GM23338 (cell line): ENCODE measurements at regions not wholly inside any gene's neighbourhood (a gene's known extent, or its start where the extent isn't known, plus 50 kb on each side); places are given as distances from the start of the nearest gene placed in this dataset.
"Not testable (repeated sequence)": the region's sequence is repeated elsewhere in the genome, so short reads cannot be mapped to it uniquely, and the experiment has no call there.

ENCODE experiments used
- ATAC-seq: fragments of 200-7000 bp; cut with Tn5 transposase; 3 replicates; pipeline ENCODE4 v1.9.1; 2020
- DNase-seq: peaks from one replicate; pipeline ENCODE4 v3.0.0-alpha.2; 2015; ENCODE audit warnings: low spot score
- H2AFZ ChIP-seq: fragments of 200-600 bp; sonication (generic); 2 replicates; pipeline ENCODE4 v1.8.0; 2016; ENCODE audit warnings: antibody characterized with exemption, mild to moderate bottlenecking, moderate library complexity
- H3F3A ChIP-seq: fragments of 200-600 bp; sonication (generic); replicated peaks from 2 replicates; pipeline ENCODE4 v1.8.0; 2017; ENCODE audit warnings: antibody characterized with exemption, mixed run types, low read depth
- H3K27ac ChIP-seq: fragments of 200-600 bp; sonication (generic); 2 replicates; pipeline ENCODE4 v1.6.1; 2016; ENCODE audit warnings: low read depth
- H3K27me3 ChIP-seq: fragments of 200-600 bp; sonication (generic); 2 replicates; pipeline ENCODE4 v1.8.0; 2016; ENCODE audit warnings: mild to moderate bottlenecking, mixed run types, moderate library complexity; ENCODE audit not compliant: insufficient read depth
- H3K36me3 ChIP-seq: fragments of 200-600 bp; sonication (generic); 2 replicates; pipeline ENCODE4 v1.8.0; 2016; ENCODE audit warnings: mild to moderate bottlenecking; ENCODE audit not compliant: insufficient read depth
- H3K4me1 ChIP-seq: fragments of 200-600 bp; sonication (generic); 2 replicates; pipeline ENCODE4 v1.8.0; 2016; ENCODE audit warnings: mild to moderate bottlenecking, moderate library complexity; ENCODE audit not compliant: insufficient read depth
- H3K4me2 ChIP-seq: fragments of 200-600 bp; sonication (generic); 2 replicates; pipeline ENCODE4 v1.7.1; 2017; ENCODE audit warnings: mixed run types
- H3K4me3 ChIP-seq: fragments of 200-600 bp; sonication (generic); 2 replicates; pipeline ENCODE4 v1.6.1; 2016; ENCODE audit warnings: mixed run types
- H3K79me2 ChIP-seq: fragments of 200-600 bp; sonication (generic); replicated peaks from 2 replicates; pipeline ENCODE4 v1.8.0; 2017; ENCODE audit warnings: mild to moderate bottlenecking; ENCODE audit not compliant: insufficient read depth
- H3K9me2 ChIP-seq: fragments of 200-600 bp; sonication (generic); 2 replicates; pipeline ENCODE4 v1.8.0; 2017; ENCODE audit not compliant: insufficient read depth
- H4K20me1 ChIP-seq: fragments of 200-600 bp; sonication (generic); replicated peaks from 2 replicates; pipeline ENCODE4 v1.8.0; 2017; ENCODE audit warnings: mild to moderate bottlenecking; ENCODE audit not compliant: insufficient read depth
- H3K27ac Mint-ChIP-seq: 2 replicates; pipeline ENCODE4 v1.8.0; 2020; ENCODE audit warnings: inconsistent platforms, mild to moderate bottlenecking, moderate library complexity, mixed read lengths
- H3K27me3 Mint-ChIP-seq: 3 replicates; pipeline ENCODE4 v1.8.0; 2022; ENCODE audit warnings: low read depth, mild to moderate bottlenecking, moderate library complexity, mixed read lengths, inconsistent platforms; ENCODE audit not compliant: insufficient read depth, poor library complexity
- H3K36me3 Mint-ChIP-seq: 3 replicates; pipeline ENCODE4 v1.8.0; 2021; ENCODE audit warnings: low read depth, mild to moderate bottlenecking, inconsistent platforms, moderate library complexity, mixed read lengths
- H3K4me1 Mint-ChIP-seq: 3 replicates; pipeline ENCODE4 v1.8.0; 2020; ENCODE audit warnings: mild to moderate bottlenecking, inconsistent platforms, mixed read lengths
- H3K4me3 Mint-ChIP-seq: 3 replicates; pipeline ENCODE4 v1.8.0; 2021; ENCODE audit warnings: moderate library complexity, mild to moderate bottlenecking, inconsistent platforms, mixed read lengths
- H3K9me3 Mint-ChIP-seq: 3 replicates; pipeline ENCODE4 v1.8.0; 2020; ENCODE audit warnings: moderate library complexity, mild to moderate bottlenecking, inconsistent platforms, mixed read lengths

DNA sequence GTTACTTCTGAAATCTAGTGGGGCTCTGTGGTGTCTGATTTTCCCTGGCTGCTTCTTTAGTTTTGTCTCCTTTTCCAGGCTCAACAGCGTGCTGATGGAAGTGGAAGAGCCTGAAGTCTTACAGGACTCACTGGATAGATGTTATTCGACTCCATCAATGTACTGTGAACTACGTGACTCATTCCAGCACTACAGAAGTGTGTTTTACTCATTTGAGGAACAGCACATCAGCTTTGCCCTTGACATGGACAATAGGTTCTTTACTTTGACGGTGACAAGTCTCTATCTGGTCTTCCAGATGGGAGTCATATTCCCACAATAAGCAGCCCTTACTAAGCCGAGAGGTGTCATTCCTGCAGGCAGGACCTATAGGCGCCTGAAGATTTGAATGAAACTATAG is 51.1 kb downstream of the NBPF8 start:
- not testable (repeated sequence) for H3K9me2 ChIP-seq, H3K36me3 Mint-ChIP-seq, H3K4me3 ChIP-seq, H3K9me3 Mint-ChIP-seq, H3K4me2 ChIP-seq, H3K4me1 ChIP-seq, H4K20me1 ChIP-seq, DNase-seq, H3K27ac Mint-ChIP-seq, H3K27ac ChIP-seq, H3K4me1 Mint-ChIP-seq, H3K4me3 Mint-ChIP-seq, H3K27me3 Mint-ChIP-seq, H3F3A ChIP-seq, H3K79me2 ChIP-seq, H3K27me3 ChIP-seq, H2AFZ ChIP-seq, H3K36me3 ChIP-seq, ATAC-seq

DNA sequence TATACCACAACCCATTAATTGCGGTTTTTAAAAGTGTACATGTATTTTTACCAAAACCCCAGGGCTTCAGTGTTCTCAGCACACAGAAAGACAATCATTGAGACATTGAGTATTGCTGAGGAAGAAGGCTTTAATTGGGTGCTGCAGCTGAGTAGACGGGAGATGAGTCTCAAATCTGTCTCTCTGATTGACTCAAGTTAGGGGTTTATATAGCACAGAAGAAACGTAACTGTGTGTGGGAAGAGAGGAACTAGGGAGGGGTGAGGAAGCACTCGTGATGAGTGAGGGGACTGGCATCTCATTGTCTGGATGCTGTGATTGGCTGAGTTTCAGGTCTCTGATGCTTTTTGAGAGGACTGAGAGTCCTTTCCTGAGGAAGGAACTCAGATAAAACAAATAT is 62.8 kb downstream of the NBPF8 start:
- not testable (repeated sequence) for H3K36me3 ChIP-seq, ATAC-seq, H3K9me2 ChIP-seq, H3K27me3 Mint-ChIP-seq, H3K4me1 Mint-ChIP-seq, H3F3A ChIP-seq, H3K4me3 Mint-ChIP-seq, H3K27ac Mint-ChIP-seq, H3K4me1 ChIP-seq, H4K20me1 ChIP-seq, H3K4me3 ChIP-seq, H3K4me2 ChIP-seq, H2AFZ ChIP-seq, H3K27me3 ChIP-seq, H3K79me2 ChIP-seq, H3K27ac ChIP-seq, DNase-seq
- Mint-ChIP-seq H3K9me3 (peaks cover 14% of the 10 kb centered on the region), H3K36me3 (peaks cover 11% of the 10 kb centered on the region)

DNA sequence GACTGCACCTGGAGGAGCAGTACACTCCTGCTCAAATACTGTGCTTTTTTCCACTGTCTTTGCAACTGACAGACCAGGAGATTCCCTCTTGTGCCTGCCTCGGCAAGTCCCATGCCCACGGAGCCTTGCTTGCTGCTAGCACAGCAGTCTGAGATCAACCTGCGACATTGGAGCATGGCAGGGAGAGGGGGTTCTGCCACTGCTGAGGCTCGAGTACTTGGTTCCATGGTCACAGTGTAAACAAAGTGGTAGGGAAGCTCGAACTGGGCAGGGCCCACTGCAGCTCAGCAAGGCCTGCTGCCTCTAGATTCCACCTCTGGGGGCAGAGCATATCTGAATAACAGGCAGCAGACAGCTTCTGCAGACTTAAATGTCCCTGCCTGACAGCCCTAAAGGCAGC is 63.6 kb downstream of the NBPF8 start:
- not testable (repeated sequence) for H4K20me1 ChIP-seq, ATAC-seq, H3F3A ChIP-seq, H3K4me2 ChIP-seq, H3K4me1 Mint-ChIP-seq, H2AFZ ChIP-seq, H3K4me3 Mint-ChIP-seq, H3K4me3 ChIP-seq, H3K27ac ChIP-seq, H3K79me2 ChIP-seq, H3K27me3 Mint-ChIP-seq, H3K27ac Mint-ChIP-seq, H3K4me1 ChIP-seq, H3K9me2 ChIP-seq, DNase-seq, H3K27me3 ChIP-seq, H3K36me3 ChIP-seq
- H3K9me3 Mint-ChIP-seq, result peaks cover 14% of the 10 kb centered on the region
- peaks cover 11% of the 10 kb centered on the region for H3K36me3 Mint-ChIP-seq

DNA sequence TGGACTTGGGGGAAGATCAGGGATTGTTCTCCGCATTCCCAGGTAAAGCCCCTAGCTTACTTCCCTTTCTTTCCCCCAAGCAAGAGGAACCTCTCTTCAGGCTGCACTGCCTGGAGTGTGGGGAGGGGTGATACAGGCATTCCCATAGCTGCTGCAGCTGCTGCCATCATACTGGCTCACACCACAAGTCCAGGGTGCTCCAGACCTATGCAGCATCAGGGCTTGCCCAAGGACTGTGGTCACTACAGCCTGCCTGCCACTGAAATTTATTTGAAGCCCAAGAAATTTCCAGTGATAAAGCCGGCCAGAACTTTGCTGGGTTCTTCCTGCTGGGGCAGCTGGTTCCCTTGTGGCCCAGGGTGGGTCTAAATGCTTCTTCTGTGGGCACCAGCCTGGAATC is 72.7 kb downstream of the NBPF8 start:
- not testable (repeated sequence) for H3K9me2 ChIP-seq, H3K27me3 ChIP-seq, H4K20me1 ChIP-seq, H2AFZ ChIP-seq, H3K4me1 ChIP-seq, H3K36me3 Mint-ChIP-seq, H3K4me2 ChIP-seq, H3K4me3 Mint-ChIP-seq, H3K4me3 ChIP-seq, H3K4me1 Mint-ChIP-seq, H3K9me3 Mint-ChIP-seq, H3K27me3 Mint-ChIP-seq, H3K27ac ChIP-seq, H3K79me2 ChIP-seq, H3K27ac Mint-ChIP-seq, ATAC-seq, H3K36me3 ChIP-seq, H3F3A ChIP-seq, DNase-seq

DNA sequence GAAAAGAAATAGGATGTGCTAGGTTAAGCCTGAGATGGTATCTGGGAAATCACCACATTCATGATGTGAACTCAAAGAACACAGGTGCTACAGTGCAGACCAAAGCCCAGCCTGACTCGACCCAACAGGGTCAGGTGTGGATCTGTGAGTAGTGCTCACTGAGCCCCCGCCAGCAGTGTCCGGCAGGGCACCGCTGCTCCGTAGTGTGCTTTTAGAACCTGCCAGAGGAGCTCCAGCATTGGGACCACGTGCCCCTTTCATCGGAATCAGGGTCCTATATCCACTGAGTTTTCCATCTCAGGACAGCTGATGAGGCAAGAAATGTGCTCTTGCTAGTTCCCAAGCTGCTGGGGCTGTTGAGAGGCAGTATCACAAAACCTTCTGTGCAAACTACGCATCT is 74.4 kb downstream of the NBPF8 start:
- H3K27ac ChIP-seq, H4K20me1 ChIP-seq, H3K27ac Mint-ChIP-seq, H3K79me2 ChIP-seq, H3K36me3 Mint-ChIP-seq, H3K4me2 ChIP-seq, H3K27me3 ChIP-seq, H2AFZ ChIP-seq, ATAC-seq, H3K4me1 Mint-ChIP-seq, DNase-seq, H3K27me3 Mint-ChIP-seq, H3K4me3 ChIP-seq, H3K9me2 ChIP-seq, H3K4me3 Mint-ChIP-seq, H3K4me1 ChIP-seq, H3K36me3 ChIP-seq, H3F3A ChIP-seq, H3K9me3 Mint-ChIP-seq: not testable (repeated sequence)

- H3K27ac ChIP-seq, H3K27me3 Mint-ChIP-seq, H3K9me2 ChIP-seq, H3K36me3 ChIP-seq, H3K36me3 Mint-ChIP-seq, H3K4me1 Mint-ChIP-seq, H3K79me2 ChIP-seq, H4K20me1 ChIP-seq, H3K4me1 ChIP-seq, DNase-seq, H3K9me3 Mint-ChIP-seq, H3K4me3 ChIP-seq, H2AFZ ChIP-seq, H3K4me2 ChIP-seq, H3K27me3 ChIP-seq, H3K4me3 Mint-ChIP-seq, H3K27ac Mint-ChIP-seq, H3F3A ChIP-seq: not testable (repeated sequence)
- peak; percentile 79 for ATAC-seq
Measured at GRCh38 chr1:120497145-120497544, 82.3 kb downstream of the NBPF8 start.

DNA sequence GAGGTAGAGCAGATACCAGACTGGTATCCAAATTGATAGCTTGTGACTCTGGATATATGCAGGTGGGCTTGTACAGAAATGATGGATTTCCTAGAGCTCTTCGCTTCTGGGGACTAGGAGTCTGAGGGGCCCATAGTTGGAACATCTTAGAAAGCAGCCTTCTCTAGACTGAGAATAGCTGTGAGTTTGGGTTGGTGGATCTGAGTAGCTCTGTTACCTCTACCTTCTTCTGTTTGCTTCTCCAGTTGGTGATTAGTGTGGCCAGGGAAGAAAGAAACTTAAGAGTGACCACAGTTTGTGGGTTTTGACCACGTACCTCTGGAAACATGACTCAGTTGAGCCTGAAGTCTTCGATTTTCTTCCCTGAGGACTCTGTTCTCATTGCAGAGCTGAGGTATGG is 88.4 kb downstream of the NBPF8 start:
- H3K36me3 Mint-ChIP-seq, H3K9me3 Mint-ChIP-seq, H3K36me3 ChIP-seq, DNase-seq, H3K4me3 Mint-ChIP-seq, H3K4me1 Mint-ChIP-seq, H3K27ac Mint-ChIP-seq, H2AFZ ChIP-seq, H3K79me2 ChIP-seq, H3K27me3 ChIP-seq, H3K4me1 ChIP-seq, H3K9me2 ChIP-seq, H3K27me3 Mint-ChIP-seq, H3K4me3 ChIP-seq, H3F3A ChIP-seq, H3K27ac ChIP-seq, H4K20me1 ChIP-seq, ATAC-seq, H3K4me2 ChIP-seq: not testable (repeated sequence)
